ENCODE measurements at regions not wholly inside any gene's neighbourhood (a gene's known extent, or its start where the extent isn't known, plus 50 kb on each side); places are given as distances from the start of the nearest gene placed in this dataset.

- TF ChIP-seq CTCF (IDR thresholded peaks at IDR 0.05) (no peak), POLR2A (IDR thresholded peaks at IDR 0.05) (no peak)
Observed at GRCh38 chr2:128375454-128375853, 56.8 kb upstream of the HS6ST1 start.
